ENCODE measurements at regions not wholly inside any gene's neighbourhood (a gene's known extent, or its start where the extent isn't known, plus 50 kb on each side); places are given as distances from the start of the nearest gene placed in this dataset.
A peak's percentile ranks its signal among the peaks of the same experiment; 100 is the strongest.

- Histone ChIP-seq H3K27me3 (no peaks in the 10 kb centered on the region), H3K9me3 (replicated peaks in 1 of 3) (no peaks in the 10 kb centered on the region), H3K4me1 (replicated peaks in 1 of 2) (peaks cover 0 to 8% of the 10 kb centered on the region in 2 donors), H3K4me3 (no peak overlapping the region), H3K27ac (no peak overlapping the region), H3K36me3 (replicated peaks in 1 of 2) (no peaks in the 10 kb centered on the region)
- WGBS, 4 donors: 35 to 47% (median 47%) methylated on average over 3 of the region's 3 CpGs
- TF ChIP-seq CTCF (IDR thresholded peaks at IDR 0.05) (no peak), POLR2A (IDR thresholded peaks at IDR 0.05) (no peak)
- DNase-seq: no peak
- intact Hi-C loops (cut with DNase I): loop anchor here in 1 of 2 donors (10.0 kb wide), 1 partner anchor 126 kb away; no protein-coding TSS in a partner anchor
Observed at GRCh38 chr3:159128628-159129027, 326.8 kb downstream of the MFSD1 start.

- Histone ChIP-seq H3K4me1 (replicated peaks in 1 of 2) (peaks cover 0 to 8% of the 10 kb centered on the region in 2 donors), H3K27ac (no peak overlapping the region), H3K4me3 (no peak overlapping the region), H3K36me3 (replicated peaks in 1 of 2) (no peaks in the 10 kb centered on the region), H3K27me3 (no peaks in the 10 kb centered on the region), H3K9me3 (replicated peaks in 1 of 3) (no peaks in the 10 kb centered on the region)
- DNase-seq: peak in 6 of 7 donors; percentile 11 to 57 (median 34)
- WGBS, 4 donors: 0 to 28% (median 17%) methylated on average over 1 of the region's 1 CpG
- intact Hi-C loops (cut with DNase I): loop anchor here in 1 of 2 donors (10.0 kb wide), 1 partner anchor 285 kb away; no protein-coding TSS in a partner anchor
- TF ChIP-seq CTCF (IDR thresholded peaks at IDR 0.05) (peak in 5 of 6 experiments; percentile 23 to 45 (median 38)), POLR2A (IDR thresholded peaks at IDR 0.05) (no peak)
Observed at GRCh38 chr3:159130108-159130507, 328.3 kb downstream of the MFSD1 start.

GRCh38 chr3:159131376-159131775 is 329.5 kb downstream of the MFSD1 start:
- no peak overlapping the region for H3K4me3 ChIP-seq
- H3K36me3 ChIP-seq (replicated peaks in 1 of 2): no peaks in the 10 kb centered on the region
- H3K9me3 ChIP-seq (replicated peaks in 1 of 3): no peaks in the 10 kb centered on the region
- no peaks in the 10 kb centered on the region for H3K27me3 ChIP-seq
- intact Hi-C loops (cut with DNase I): loop anchor here in 1 of 2 donors (10.0 kb wide), 1 partner anchor 287 kb away; no protein-coding TSS in a partner anchor
- no peak for DNase-seq
- H3K4me1 ChIP-seq (replicated peaks in 1 of 2): peaks cover 0 to 8% of the 10 kb centered on the region in 2 donors
- no peak for TF ChIP-seq CTCF (IDR thresholded peaks at IDR 0.05)
- no peak for TF ChIP-seq POLR2A (IDR thresholded peaks at IDR 0.05)
- no peak overlapping the region for H3K27ac ChIP-seq

- Histone ChIP-seq H3K36me3 (replicated peaks in 1 of 2) (no peaks in the 10 kb centered on the region), H3K9me3 (replicated peaks in 1 of 3) (no peaks in the 10 kb centered on the region), H3K4me3 (no peak overlapping the region), H3K27ac (no peak overlapping the region), H3K27me3 (no peaks in the 10 kb centered on the region), H3K4me1 (replicated peaks in 1 of 2) (no peaks in the 10 kb centered on the region)
- intact Hi-C loops (cut with DNase I): loop anchor here in 1 of 2 donors (10.0 kb wide), 1 partner anchor 293 kb away; no protein-coding TSS in a partner anchor
- DNase-seq: no peak
- TF ChIP-seq CTCF (IDR thresholded peaks at IDR 0.05): no peak
- TF ChIP-seq POLR2A (IDR thresholded peaks at IDR 0.05): no peak
- WGBS, 4 donors: 55 to 81% (median 70%) methylated on average over 3 of the region's 3 CpGs
Observed at GRCh38 chr3:159137949-159138348, 336.1 kb downstream of the MFSD1 start.

All from adrenal gland (tissue), 9 donors.